NB4 (cell line): ENCODE measurements at regions not wholly inside any gene's neighbourhood (a gene's known extent, or its start where the extent isn't known, plus 50 kb on each side); places are given as distances from the start of the nearest gene placed in this dataset.

Experiments used
- CTCF ChIP-seq: IDR thresholded peaks from one replicate; pipeline ENCODE4 v1.5.1; 2012; ENCODE audit warnings: low read depth, low read length
- POLR2A ChIP-seq: IDR thresholded peaks from 2 replicates; pipeline ENCODE4 v1.6.1; 2011; ENCODE audit warnings: mild to moderate bottlenecking; ENCODE audit not compliant: insufficient read length; ENCODE audit errors: extremely low read depth

- TF ChIP-seq CTCF, result no peak
- TF ChIP-seq POLR2A, result no peak
These were observed 102.9 kb upstream of the STARD13 start for GRCh38 chr13:33388286-33388998.
